ENCODE measurements at regions not wholly inside any gene's neighbourhood (a gene's known extent, or its start where the extent isn't known, plus 50 kb on each side); places are given as distances from the start of the nearest gene placed in this dataset.
"Not testable (repeated sequence)": the region's sequence is repeated elsewhere in the genome, so short reads cannot be mapped to it uniquely, and the experiment has no call there.

- intact Hi-C loops (cut with micrococcal nuclease) = no loop called here
Measured at GRCh38 chr14:30158299-30158698, 230.7 kb upstream of the PRKD1 start.

- intact Hi-C loops (cut with micrococcal nuclease) = no loop called here
Measured at GRCh38 chr14:30159374-30159773, 231.7 kb upstream of the PRKD1 start.

- intact Hi-C loops (cut with micrococcal nuclease) = no loop called here
Measured at GRCh38 chr14:30160608-30161007, 233.0 kb upstream of the PRKD1 start.

- intact Hi-C loops (cut with micrococcal nuclease) = no loop called here
Measured at GRCh38 chr14:30162066-30162465, 234.4 kb upstream of the PRKD1 start.

GRCh38 chr14:30165255-30165654, 237.6 kb upstream of the PRKD1 start:
- intact Hi-C loops (cut with micrococcal nuclease) = no loop called here

GRCh38 chr14:30177781-30178180, 250.1 kb upstream of the PRKD1 start:
- intact Hi-C loops (cut with micrococcal nuclease) = no loop called here

GRCh38 chr14:30179381-30180130, 251.9 kb upstream of the PRKD1 start:
- intact Hi-C loops (cut with micrococcal nuclease) = no loop called here

- intact Hi-C loops (cut with micrococcal nuclease) = no loop called here
Measured at GRCh38 chr14:30180219-30180618, 252.6 kb upstream of the PRKD1 start.

- intact Hi-C loops (cut with micrococcal nuclease) = no loop called here
Measured at GRCh38 chr14:30185832-30186231, 258.2 kb upstream of the PRKD1 start.

GRCh38 chr14:30191639-30192279, 264.1 kb upstream of the PRKD1 start:
- intact Hi-C loops (cut with micrococcal nuclease) = no loop called here

GRCh38 chr14:30193101-30193500, 265.5 kb upstream of the PRKD1 start:
- intact Hi-C loops (cut with micrococcal nuclease) = no loop called here

GRCh38 chr14:30193845-30194501, 266.3 kb upstream of the PRKD1 start:
- intact Hi-C loops (cut with micrococcal nuclease) = no loop called here

GRCh38 chr14:30194741-30195148, 267.1 kb upstream of the PRKD1 start:
- intact Hi-C loops (cut with micrococcal nuclease) = no loop called here

- intact Hi-C loops (cut with micrococcal nuclease) = no loop called here
Measured at GRCh38 chr14:30195941-30196340, 268.3 kb upstream of the PRKD1 start.

GRCh38 chr14:30196861-30197260, 269.2 kb upstream of the PRKD1 start:
- intact Hi-C loops (cut with micrococcal nuclease) = no loop called here

- intact Hi-C loops (cut with micrococcal nuclease) = not testable (repeated sequence)
Measured at GRCh38 chr14:30198720-30199119, 271.1 kb upstream of the PRKD1 start.

GRCh38 chr14:30204431-30204980, 276.9 kb upstream of the PRKD1 start:
- intact Hi-C loops (cut with micrococcal nuclease) = no loop called here

GRCh38 chr14:30209136-30209535, 281.5 kb upstream of the PRKD1 start:
- intact Hi-C loops (cut with micrococcal nuclease) = no loop called here

GRCh38 chr14:30210630-30211029, 283.0 kb upstream of the PRKD1 start:
- intact Hi-C loops (cut with micrococcal nuclease) = loop anchor here (5.0 kb wide), 1 partner anchor 1453 kb away; no protein-coding TSS in a partner anchor

GRCh38 chr14:30211326-30211725, 283.7 kb upstream of the PRKD1 start:
- intact Hi-C loops (cut with micrococcal nuclease) = loop anchor here (5.0 kb wide), 1 partner anchor 1454 kb away; no protein-coding TSS in a partner anchor

GRCh38 chr14:30214014-30214413, 286.4 kb upstream of the PRKD1 start:
- intact Hi-C loops (cut with micrococcal nuclease) = loop anchor here (5.0 kb wide), 1 partner anchor 1457 kb away; no protein-coding TSS in a partner anchor
